Heart left ventricle (tissue), 13 donors: ENCODE measurements at regions not wholly inside any gene's neighbourhood (a gene's known extent, or its start where the extent isn't known, plus 50 kb on each side); places are given as distances from the start of the nearest gene placed in this dataset.

Source experiments
- POLR2A ChIP-seq, 2 donors: fragments of 450-650 bp; IDR thresholded peaks; one replicate each; pipeline ENCODE4 v1.6.1; 2017; ENCODE audit warnings: antibody characterized with exemption in 2 of 2, mild to moderate bottlenecking in 2 of 2, moderate library complexity in 2 of 2
- TF ChIP-seq, protein P1 (sequence below), 12 donors: fragments of 200-600 bp; sonication (generic) in 4 of 12; IDR thresholded peaks; one replicate each; pipeline versions ENCODE4 v1.5.0 to v1.8.0; 2018 to 2022; ENCODE audit warnings: antibody characterized with exemption in 12 of 12, mild to moderate bottlenecking in 5 of 12
- donor health status: ischemic (EF 13 %, LVEDD 7.1; RV severe dilation, severe dysfunction).
- donor health status: DM: no; HTN: yes; CAD: no.
- donor health status: DM: no; HTN: no; CAD: no.
- donor health status: ischemic (EF 25% LVEDD 6.9; RV normal size, moderate dysfunction).
- donor health status: ischemic (EF 25% LVEDD 5.7; RV mildly dilated, moderate dysfunction).
- donor health status: ischemic (EF 35%, LVEDD 5.7; RV mildly dilated, moderate dysfunction).
- donor health status: nonischemic (EF 11% LVEDD 7.7; RV severe dilation, severe dysfunction).
- donor health status: DM: yes; HTN: yes; CAD: no.
- donor health status: PGD.
- donor health status: ischemic (EF 29% LVEDD 5.4; RV normal size, mild dysfunction).
- donor health status: nonischemic (EF 23%, LVEDD 6.1; RV moderate dilation, normal function).

- TF ChIP-seq, protein P1, sequence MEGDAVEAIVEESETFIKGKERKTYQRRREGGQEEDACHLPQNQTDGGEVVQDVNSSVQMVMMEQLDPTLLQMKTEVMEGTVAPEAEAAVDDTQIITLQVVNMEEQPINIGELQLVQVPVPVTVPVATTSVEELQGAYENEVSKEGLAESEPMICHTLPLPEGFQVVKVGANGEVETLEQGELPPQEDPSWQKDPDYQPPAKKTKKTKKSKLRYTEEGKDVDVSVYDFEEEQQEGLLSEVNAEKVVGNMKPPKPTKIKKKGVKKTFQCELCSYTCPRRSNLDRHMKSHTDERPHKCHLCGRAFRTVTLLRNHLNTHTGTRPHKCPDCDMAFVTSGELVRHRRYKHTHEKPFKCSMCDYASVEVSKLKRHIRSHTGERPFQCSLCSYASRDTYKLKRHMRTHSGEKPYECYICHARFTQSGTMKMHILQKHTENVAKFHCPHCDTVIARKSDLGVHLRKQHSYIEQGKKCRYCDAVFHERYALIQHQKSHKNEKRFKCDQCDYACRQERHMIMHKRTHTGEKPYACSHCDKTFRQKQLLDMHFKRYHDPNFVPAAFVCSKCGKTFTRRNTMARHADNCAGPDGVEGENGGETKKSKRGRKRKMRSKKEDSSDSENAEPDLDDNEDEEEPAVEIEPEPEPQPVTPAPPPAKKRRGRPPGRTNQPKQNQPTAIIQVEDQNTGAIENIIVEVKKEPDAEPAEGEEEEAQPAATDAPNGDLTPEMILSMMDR (IDR thresholded peaks at IDR 0.05): no peak
- no peak for TF ChIP-seq POLR2A (IDR thresholded peaks at IDR 0.05)
Observed at GRCh38 chr12:67911789-67912188, 77.5 kb upstream of the IFNG-AS1 start.
